ENCODE measurements at regions not wholly inside any gene's neighbourhood (a gene's known extent, or its start where the extent isn't known, plus 50 kb on each side); places are given as distances from the start of the nearest gene placed in this dataset.

- DNase-seq, result no peak
Measured at GRCh38 chr6:133187657-133188453, 53.3 kb upstream of the EYA4 start.

- no peak for DNase-seq
Measured at GRCh38 chr6:133190912-133191311, 50.2 kb upstream of the EYA4 start.

GRCh38 chr6:133191323-133191722 is 49.8 kb upstream of the EYA4 start:
- DNase-seq, result no peak

Data from NCI-H1694 treated with DMSO at 0.1 percent for 48 hours (cell line).